HG02588 (cell line): ENCODE measurements at regions not wholly inside any gene's neighbourhood (a gene's known extent, or its start where the extent isn't known, plus 50 kb on each side); places are given as distances from the start of the nearest gene placed in this dataset.

Source experiments
- ATAC-seq: cut with Tn5 transposase; IDR thresholded peaks from one replicate; pipeline ENCODE4 v1.9.1; 2021; ENCODE audit warnings: mild to moderate bottlenecking, moderate library complexity; ENCODE audit not compliant: unreplicated experiment

- no peak for ATAC-seq
These were observed 788.5 kb downstream of the C6orf118 start for GRCh38 chr6:164520916-164521315.

GRCh38 chr6:164507206-164507940, 802.0 kb downstream of the C6orf118 start:
- no peak for ATAC-seq

GRCh38 chr6:164505425-164505824, 804.0 kb downstream of the C6orf118 start:
- no peak for ATAC-seq

GRCh38 chr6:164502833-164503232, 806.6 kb downstream of the C6orf118 start:
- ATAC-seq, result no peak

GRCh38 chr6:164495882-164496495, 813.4 kb downstream of the C6orf118 start:
- ATAC-seq, result no peak

GRCh38 chr6:164478426-164478825, 831.0 kb downstream of the C6orf118 start:
- no peak for ATAC-seq

- no peak for ATAC-seq
These were observed 831.6 kb downstream of the C6orf118 start for GRCh38 chr6:164477790-164478189.

- no peak for ATAC-seq
These were observed 832.3 kb downstream of the C6orf118 start for GRCh38 chr6:164477101-164477500.

- no peak for ATAC-seq
These were observed 840.0 kb downstream of the C6orf118 start for GRCh38 chr6:164469276-164469949.

- ATAC-seq, result no peak
These were observed 853.6 kb downstream of the C6orf118 start for GRCh38 chr6:164455835-164456234.

GRCh38 chr6:164453835-164454234, 855.6 kb downstream of the C6orf118 start:
- no peak for ATAC-seq

GRCh38 chr6:164442572-164442971, 866.8 kb downstream of the C6orf118 start:
- ATAC-seq, result no peak

GRCh38 chr6:164439331-164439730, 870.1 kb downstream of the C6orf118 start:
- no peak for ATAC-seq

GRCh38 chr6:164436976-164437375, 872.4 kb downstream of the C6orf118 start:
- ATAC-seq, result no peak

GRCh38 chr6:164427728-164428402, 881.5 kb downstream of the C6orf118 start:
- ATAC-seq, result no peak

GRCh38 chr6:164424489-164424888, 884.9 kb downstream of the C6orf118 start:
- no peak for ATAC-seq

GRCh38 chr6:164419099-164419498, 890.3 kb downstream of the C6orf118 start:
- no peak for ATAC-seq

- no peak for ATAC-seq
These were observed 891.2 kb downstream of the C6orf118 start for GRCh38 chr6:164418262-164418588.

GRCh38 chr6:164417537-164418261, 891.7 kb downstream of the C6orf118 start:
- ATAC-seq, result no peak

GRCh38 chr6:164415832-164416563, 893.4 kb downstream of the C6orf118 start:
- no peak for ATAC-seq
